HG03575 (cell line): ENCODE measurements at regions not wholly inside any gene's neighbourhood (a gene's known extent, or its start where the extent isn't known, plus 50 kb on each side); places are given as distances from the start of the nearest gene placed in this dataset.

Experiments
- ATAC-seq: cut with Tn5 transposase; IDR thresholded peaks from one replicate; pipeline ENCODE4 v1.9.1; 2021; ENCODE audit not compliant: unreplicated experiment, insufficient number of reproducible peaks, low FRiP score; ENCODE audit errors: extremely low read depth

DNA sequence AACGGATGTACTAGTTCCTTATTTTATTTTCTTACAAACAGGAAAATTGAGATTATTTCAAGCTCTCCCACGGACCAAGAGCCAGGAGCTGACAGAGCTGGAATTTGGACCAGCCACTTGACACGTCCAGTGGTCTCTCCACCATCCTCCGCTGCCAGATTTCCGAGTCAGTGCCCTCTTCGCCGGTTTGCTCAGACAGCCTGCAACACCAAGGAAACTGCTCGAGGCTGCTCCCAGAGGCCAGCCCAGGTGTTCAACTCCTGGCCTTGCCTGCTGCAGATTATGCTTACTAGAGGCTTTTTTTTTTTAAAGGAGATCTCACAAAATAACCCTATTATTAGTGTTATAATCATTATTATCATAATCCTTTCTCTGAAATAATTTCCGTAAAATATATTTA lies 779.8 kb downstream of the RNF144A start:
- ATAC-seq = no peak

DNA sequence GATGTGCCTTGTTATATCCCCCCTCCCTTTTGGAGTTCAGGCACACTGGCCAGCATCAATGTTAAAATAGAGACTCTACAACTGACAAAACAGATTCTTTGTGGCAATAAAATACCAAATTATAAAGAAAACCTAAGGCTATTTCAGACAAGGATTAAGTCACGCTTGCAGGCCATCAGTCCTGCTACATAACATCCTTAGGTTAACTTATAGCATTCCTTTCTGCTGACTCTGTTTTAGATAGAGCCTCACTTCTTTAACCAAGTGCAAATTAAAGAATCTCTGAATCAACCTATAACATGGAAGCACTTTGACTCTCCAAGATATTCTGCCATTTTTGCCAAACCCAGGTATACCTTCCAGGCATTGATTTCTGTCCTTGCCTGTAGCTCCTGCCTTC lies 784.6 kb downstream of the RNF144A start:
- ATAC-seq = no peak

GRCh38 chr2:7703048-7703447 lies 785.8 kb downstream of the RNF144A start:
- no peak for ATAC-seq

DNA sequence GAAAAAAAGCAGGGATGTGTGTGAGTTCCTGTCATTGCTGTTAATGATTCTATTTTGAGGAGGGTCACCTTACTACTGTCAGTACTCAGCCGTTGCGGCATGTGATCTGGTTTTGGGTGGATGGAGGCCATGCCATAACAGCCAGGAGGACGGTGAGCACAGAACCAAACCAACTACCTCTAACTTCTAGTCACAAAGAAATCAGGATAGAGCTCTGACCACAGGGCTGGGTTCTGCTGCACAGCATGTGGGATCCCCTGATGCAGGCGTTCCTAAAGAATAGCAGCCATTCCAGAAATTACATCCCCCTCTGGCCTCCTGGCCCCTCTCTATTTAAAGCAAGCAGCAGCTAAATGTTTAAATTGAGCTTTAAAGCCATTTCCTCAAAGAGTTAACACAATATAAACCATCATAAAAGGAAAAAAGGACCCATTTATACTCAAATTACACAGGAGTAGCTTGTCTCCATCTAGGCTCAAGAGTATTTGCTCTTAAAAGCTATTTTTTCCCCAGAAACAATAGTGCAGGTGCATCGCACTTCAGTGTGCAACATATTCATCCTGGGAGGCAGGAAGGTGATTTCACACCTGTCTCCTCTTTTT lies 786.4 kb downstream of the RNF144A start:
- no peak for ATAC-seq

DNA sequence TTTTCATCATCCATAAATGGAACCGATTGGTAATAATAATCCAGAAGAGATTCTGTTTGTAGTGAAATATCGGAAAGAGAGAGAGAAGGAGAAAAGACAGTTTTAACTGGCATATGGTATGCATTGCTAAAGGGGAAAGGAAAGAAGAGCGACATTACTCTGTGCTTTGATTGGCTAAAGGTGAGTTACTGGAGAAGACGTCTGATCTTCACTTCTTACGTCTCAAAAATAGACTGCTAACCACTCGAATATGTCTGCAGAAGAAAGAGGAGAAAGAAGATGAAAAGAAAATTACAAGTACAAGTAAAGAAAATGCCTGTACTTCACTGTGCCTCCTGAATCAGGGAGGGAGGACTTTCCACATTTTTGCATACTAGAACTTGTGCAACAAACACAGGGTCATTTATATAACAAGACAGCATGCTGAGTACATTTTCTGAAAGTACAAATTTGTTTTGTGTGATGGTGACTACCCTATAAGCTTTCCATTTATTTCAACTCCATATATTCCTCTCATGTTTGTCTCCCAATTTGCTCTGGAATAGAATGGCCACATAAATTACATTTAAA lies 787.2 kb downstream of the RNF144A start:
- ATAC-seq = no peak

- no peak for ATAC-seq
Observed at GRCh38 chr2:7706791-7707190, 789.6 kb downstream of the RNF144A start.

GRCh38 chr2:7707723-7708122 lies 790.5 kb downstream of the RNF144A start:
- no peak for ATAC-seq

GRCh38 chr2:7709907-7710306 lies 792.7 kb downstream of the RNF144A start:
- no peak for ATAC-seq

DNA sequence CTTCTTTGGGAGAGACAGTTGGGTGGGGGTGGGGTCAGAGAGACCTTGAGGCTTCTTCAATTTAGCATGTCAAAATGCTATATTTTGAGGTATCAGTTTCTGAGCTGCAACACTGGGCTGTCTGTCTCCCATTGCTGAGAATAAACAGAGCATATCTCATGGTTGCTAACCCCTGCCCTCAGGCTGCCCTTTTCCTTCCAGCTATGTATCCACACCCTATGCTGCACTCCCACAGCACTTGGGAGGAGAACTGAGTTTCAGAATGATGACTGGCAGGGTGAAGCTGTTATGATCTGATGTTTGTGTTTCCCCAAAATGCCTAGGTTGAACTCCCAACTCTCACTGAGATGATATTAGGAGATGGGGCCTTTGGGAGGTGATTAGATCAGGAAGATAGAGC lies 794.0 kb downstream of the RNF144A start:
- no peak for ATAC-seq

- no peak for ATAC-seq
Observed at GRCh38 chr2:7719876-7720275, 802.7 kb downstream of the RNF144A start.

- ATAC-seq = no peak
Observed at GRCh38 chr2:7721413-7721995, 804.3 kb downstream of the RNF144A start.

GRCh38 chr2:7722212-7722910 lies 805.1 kb downstream of the RNF144A start:
- ATAC-seq = peak; percentile 51

- ATAC-seq = no peak
Observed at GRCh38 chr2:7724336-7724735, 807.1 kb downstream of the RNF144A start.

DNA sequence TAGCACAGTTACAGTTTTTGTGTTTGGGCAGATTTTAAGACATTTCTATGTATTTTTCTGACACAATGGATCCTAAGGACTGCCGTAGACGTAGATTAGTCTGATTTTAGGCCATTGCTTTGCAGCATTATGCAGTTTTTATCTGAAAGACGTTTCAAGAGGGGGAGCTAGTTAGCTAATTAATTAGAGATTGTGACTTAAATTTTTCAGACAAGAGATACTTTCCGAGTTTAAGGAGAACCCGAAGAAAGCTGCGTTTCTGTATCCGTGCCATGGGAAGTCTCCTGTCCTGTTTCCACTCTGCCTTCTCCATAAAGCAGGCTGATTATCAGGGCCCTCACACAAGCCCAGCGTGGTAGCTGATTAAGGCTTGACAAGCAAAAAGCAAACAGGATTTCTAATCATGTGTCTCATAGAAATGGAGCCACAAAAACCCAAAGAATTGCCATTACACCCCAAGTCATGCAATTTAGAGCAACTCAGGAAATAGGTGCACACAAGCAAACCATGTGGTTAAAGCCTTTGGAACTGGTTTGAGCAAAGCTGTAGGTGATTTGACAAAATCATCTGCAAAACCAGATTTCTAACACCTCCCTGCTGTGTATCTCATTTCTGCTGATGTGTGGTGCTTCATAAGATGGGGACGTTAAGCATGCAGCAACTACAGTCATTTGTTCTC lies 808.1 kb downstream of the RNF144A start:
- ATAC-seq = no peak

- ATAC-seq = no peak
Observed at GRCh38 chr2:7725850-7726242, 808.6 kb downstream of the RNF144A start.

- no peak for ATAC-seq
Observed at GRCh38 chr2:7726989-7727388, 809.8 kb downstream of the RNF144A start.

- no peak for ATAC-seq
Observed at GRCh38 chr2:7728388-7728787, 811.2 kb downstream of the RNF144A start.

DNA sequence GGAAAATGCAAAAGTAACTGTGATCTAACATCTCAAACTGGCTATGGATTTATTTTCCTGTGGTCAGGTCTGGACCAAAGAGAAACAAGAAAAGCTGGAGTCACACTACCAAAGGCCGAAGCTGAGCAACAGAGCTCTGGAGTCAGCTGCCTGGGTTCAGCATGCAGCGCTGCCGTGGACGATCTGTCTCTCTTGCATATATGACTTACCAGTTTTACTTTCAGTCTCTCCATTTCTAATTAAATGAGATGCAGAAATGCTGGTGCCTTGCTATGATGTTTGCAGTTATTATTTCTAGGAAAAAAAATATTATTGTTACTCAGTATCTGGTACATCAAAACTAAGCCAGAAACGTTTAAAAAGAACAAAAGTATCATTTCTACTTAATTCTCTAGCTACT lies 813.2 kb downstream of the RNF144A start:
- ATAC-seq = no peak

DNA sequence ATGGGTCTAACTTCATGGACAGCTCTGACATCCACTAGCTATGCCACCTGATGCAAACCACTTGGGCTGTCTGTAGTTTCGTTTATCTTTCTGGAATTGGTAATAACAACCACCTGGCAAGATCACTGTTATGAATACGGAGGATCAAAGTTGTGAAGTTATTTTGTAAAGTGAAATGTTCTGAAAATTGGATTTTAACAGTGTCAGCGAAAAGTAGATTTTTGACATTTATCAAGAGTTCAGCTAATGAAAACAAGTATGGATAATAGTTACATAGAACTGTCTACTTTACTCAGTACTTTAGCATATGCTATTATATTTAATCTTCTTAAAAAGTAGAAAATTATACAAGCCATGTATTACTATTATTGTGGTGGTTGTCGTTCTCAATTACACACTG lies 813.8 kb downstream of the RNF144A start:
- no peak for ATAC-seq

- ATAC-seq = no peak
Observed at GRCh38 chr2:7732497-7732896, 815.3 kb downstream of the RNF144A start.
